SKM-1 treated with dmso at 0.1 percent for 144 hours (cell line): ENCODE measurements at regions not wholly inside any gene's neighbourhood (a gene's known extent, or its start where the extent isn't known, plus 50 kb on each side); places are given as distances from the start of the nearest gene placed in this dataset.
"Not testable (repeated sequence)": the region's sequence is repeated elsewhere in the genome, so short reads cannot be mapped to it uniquely, and the experiment has no call there.

Experiments used
- DNase-seq: peaks from one replicate; lab custom pipeline; 2025; ENCODE audit not compliant: unreplicated experiment; lab: John Stamatoyannopoulos, UW

GRCh38 chr6:121593011-121593641 lies 157.7 kb downstream of the GJA1 start:
- DNase-seq: no peak

- no peak for DNase-seq
Observed at GRCh38 chr6:121594053-121594452, 158.6 kb downstream of the GJA1 start.

- no peak for DNase-seq
Observed at GRCh38 chr6:121595646-121596045, 160.2 kb downstream of the GJA1 start.

DNA sequence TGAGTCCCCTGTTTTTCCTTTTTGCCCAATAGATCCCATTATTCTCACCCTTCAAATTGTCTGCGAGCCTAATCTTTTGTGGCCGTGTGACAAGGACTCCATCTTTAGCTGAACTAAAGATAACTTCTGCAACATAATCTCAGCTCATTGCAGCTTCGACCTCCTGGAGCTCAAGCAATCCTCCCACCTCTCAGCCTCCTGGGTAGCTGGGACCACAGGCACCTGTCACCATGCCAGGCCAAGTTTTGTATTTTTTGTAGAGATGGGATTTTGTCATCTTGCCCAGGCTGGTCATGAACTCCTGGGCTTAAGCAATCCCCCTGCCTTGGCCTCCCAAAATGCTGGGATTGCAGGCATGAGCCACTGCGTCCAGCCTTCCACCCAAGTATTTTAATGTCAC lies 161.0 kb downstream of the GJA1 start:
- DNase-seq: no peak

DNA sequence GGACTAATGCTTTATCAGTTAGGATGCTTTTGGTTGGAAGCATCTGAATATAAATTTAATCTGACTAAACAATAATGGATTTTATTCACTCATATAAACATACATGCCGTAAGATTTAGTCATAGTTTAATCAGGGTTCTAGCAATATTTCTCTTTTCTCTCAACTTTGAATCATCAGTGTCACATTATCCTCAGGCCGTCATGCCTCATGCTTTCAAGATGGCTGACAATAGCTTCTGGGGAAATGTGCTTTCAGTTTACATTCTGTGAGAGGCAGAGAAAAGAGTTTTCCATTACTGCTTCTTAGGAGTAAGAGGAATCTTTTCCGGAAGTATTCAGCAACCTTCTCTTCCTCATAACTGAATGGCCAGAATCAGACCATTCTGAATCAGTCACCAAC lies 162.2 kb downstream of the GJA1 start:
- no peak for DNase-seq

- DNase-seq: not testable (repeated sequence)
Observed at GRCh38 chr6:121599331-121599730, 163.9 kb downstream of the GJA1 start.

DNA sequence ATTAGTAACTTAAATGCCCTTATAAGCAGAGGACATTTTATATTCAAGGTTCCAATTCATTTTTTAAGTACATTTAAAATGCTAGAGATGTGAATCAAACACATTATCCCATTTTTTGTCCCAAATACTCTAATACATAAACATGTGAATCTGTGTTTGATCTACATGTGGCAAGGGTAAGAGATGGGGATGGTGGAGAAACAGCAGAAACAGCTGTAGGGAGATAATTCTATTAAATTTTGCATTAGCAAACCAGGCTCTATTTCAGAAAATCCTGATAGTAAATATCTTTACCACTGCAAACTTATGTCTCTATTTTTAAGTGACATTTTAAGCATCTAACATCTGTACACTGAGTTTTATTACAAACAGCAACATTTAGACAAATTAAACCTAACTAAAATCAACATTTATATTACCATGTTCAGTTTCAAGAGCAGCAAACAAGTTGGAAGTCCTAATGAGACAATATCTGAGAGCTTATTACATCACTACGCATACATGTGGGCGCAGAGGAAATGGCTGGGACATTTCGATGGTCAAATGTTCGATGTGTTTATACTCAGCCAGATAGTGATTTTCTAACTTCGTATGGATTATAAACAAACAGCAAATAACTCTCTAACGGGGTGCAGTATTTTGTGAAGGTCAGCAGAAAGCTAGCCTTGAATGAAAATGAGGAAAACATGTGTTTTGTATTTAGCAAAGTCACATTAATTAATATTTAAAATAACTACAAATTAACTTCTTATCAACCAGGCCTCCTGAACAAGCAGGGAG lies 165.1 kb downstream of the GJA1 start:
- DNase-seq: no peak

DNA sequence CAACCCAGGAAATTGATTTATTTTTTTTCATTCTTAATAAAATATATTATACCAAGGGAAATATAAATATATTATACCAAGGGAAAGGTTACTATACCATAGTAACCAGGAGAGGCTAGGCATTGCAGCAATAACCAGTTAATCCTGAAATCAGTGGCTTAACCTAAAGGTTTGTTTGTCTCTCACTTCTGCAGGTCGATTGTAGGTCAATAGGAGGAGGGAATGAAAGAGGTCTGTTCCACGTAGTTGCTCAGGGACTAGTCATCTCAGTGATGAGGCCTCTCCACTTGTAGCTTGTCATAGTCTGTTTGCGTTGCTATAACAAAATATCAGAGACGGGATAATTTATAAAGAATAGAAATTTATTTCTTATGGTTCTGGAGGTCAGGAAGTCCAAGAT lies 168.0 kb downstream of the GJA1 start:
- no peak for DNase-seq

- no peak for DNase-seq
Observed at GRCh38 chr6:121607721-121608120, 172.3 kb downstream of the GJA1 start.

DNA sequence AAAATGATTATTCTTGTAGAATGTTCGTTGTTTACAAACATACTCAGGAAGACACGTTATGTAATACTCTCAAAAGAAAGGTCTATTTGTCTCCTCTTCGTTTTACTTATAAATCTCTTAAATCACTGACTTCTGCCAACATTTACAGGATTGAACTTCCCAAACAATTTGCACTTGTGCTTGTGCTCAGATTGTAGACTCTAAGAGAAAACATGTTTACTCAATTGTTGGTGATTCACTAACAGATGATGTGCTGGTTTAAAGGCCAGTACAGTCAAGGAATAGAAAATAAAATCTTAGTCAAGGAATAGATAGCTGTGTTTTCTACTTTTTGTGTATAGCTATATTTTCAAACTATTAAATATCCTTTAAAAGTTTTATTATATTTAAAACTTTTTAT lies 172.8 kb downstream of the GJA1 start:
- DNase-seq: no peak

DNA sequence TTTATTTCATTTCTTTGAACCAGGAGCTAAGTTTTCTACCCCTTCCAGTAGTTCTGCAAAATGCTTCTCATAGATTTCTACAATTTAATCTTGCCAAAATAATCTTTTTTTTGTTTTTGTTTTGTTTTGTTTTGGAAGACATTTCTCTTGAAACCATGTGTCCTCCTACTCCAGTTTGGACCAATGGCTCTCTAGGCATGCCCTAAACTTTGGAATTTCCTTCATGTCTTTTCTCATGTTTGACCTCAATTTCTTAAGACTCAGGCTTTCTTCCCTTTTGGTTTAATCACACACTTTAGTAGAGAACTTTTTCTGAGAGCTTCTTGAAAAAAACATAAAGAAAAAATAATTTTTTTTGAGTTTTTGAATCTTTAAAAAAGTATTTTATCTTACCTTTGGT lies 173.8 kb downstream of the GJA1 start:
- DNase-seq: no peak

DNA sequence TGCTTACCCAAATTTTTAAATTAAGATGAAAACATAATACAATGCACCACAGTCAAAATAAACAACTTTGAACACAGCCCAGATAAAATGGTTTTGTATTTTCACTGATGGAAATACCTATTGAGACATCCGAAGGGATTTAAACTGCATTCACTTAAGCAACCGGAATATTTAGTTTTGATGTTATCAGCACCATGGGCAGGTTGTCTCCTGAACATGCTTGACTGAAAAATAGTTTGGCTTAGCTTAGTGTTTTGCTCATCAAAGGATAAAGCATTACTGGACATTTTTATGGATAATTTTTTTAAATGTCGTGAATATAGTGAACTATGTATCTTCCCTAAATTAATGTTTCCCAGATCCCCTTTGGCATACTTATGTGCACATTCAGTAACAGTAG lies 177.5 kb downstream of the GJA1 start:
- DNase-seq: no peak

DNA sequence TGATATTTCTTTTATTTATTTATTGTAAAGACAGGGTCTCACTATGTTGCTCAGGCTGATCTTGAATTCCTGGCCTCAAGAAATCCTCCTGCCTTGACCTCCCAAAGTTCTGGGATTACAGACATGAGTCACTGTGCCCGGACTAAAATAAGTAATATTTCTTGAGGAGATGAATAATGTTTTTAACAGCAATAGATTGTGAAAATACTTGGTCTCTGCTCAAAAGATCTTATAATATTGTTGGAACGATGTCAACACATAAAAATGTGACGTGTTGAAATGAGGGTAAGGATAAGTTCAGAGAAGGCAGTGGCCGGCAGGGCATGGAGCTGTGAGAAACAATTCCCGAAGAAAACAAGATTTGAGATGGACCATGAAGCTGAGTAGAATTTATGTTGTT lies 178.7 kb downstream of the GJA1 start:
- no peak for DNase-seq

DNA sequence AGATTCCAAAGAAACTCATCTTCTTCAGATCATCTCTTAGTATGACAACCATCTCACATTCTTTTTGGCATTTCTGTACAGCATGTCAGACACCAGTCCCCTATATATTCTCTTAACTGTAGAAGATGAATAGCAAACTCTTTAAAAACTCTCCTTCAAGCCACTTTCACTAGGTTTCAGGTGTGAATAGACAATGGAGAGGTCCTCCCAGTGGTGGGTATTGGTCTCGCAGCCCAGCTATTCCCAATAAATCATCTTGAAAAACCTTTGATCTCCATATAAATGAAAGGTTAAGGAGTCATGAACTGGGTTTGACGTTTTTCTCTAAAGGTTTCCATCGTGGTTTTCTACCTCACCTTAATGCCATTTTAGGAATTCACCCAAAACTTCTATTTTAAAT lies 180.0 kb downstream of the GJA1 start:
- DNase-seq: no peak

GRCh38 chr6:121616406-121616805 lies 181.0 kb downstream of the GJA1 start:
- DNase-seq: no peak

DNA sequence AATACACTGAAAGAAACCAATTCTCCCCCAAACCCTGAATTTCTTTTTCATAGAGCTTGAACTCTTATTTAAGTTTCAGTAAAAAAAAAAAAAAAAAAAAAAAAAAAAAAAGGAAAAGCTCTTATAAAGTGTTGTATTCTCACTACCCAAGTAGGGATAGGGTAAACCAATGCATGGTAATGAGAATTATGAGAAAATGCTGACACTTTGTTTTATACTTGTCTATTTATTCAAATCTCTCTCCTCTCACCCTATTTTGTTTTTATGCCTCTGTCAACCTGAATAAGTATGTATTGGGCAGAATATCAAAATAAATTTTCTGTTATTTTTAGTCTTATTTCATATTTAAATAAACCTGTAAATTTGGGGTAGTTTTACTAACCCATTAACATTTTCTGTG lies 181.9 kb downstream of the GJA1 start:
- DNase-seq: no peak

DNA sequence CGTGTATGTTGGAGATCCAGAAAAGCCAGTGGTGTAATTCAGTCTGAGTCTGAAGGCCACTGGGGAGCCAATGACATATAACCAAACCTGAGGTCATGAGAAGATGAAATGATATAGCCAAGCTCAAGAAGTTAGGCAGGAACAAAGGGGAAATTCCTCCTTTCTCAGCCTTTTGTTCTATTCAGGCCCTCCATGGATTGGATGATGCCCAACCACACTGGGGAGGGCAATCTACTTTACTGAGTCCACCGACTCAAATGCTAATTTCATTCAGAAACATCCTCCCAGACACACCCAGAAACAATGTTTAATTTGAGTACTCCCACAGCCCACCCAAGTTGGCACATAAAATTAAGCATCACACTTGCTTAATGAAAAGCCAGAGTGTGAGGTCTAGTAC lies 183.6 kb downstream of the GJA1 start:
- DNase-seq: no peak

DNA sequence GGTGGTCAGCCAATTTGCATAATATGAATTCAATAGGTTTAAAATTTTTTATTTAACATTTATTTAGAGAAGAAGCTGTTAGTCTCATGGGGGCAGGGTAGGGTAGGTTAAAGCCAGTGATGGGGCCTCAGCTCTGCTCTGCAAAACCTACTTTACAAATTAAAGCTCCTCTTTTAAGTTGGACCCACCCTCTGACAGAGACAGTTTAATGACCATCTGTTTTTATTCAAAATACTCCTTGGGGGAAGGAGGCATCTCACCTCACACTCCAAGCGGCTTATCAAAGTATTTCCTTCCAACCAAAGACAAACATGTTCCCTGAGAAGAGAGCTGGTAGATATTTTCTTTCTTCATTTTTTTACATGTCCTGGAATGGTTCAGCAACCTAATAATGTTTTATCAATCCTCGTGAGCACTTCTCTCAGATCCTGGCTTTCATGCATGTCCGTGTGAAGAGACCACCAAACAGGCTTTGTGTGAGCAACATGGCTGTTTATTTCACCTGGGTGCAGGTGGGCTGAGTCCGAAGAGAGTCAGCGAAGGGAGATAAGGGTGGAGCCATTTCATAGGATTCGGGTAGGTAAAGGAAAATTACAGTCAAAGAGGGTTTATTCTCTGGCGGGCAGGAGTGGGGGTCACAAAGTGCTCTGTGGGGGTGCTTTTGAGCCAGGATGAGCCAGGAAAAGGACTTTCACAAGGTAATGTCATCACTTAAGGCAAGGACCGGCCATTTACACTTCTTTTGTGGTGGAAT lies 184.7 kb downstream of the GJA1 start:
- DNase-seq: no peak

- no peak for DNase-seq
Observed at GRCh38 chr6:121627761-121628160, 192.3 kb downstream of the GJA1 start.

- DNase-seq: no peak
Observed at GRCh38 chr6:121630716-121631115, 195.3 kb downstream of the GJA1 start.

GRCh38 chr6:121631752-121632151 lies 196.3 kb downstream of the GJA1 start:
- DNase-seq: not testable (repeated sequence)

DNA sequence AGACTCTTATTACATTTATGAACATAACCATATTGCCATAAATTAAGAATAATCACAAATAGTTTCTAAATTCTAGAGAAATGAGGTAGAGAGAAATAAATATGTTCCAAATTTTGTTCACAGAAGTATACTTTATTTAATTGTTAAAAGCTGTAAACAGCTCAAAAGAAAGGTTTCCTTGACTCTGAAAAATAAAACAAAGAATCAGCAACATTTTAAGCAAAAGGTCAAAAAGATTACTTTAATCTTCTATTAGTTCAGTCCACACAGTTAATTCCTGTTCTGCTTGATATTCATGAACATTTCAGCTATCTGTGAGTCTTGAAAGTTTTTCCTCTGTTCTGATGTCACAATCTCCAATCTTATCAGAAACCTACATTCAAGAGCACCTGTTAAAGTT lies 197.9 kb downstream of the GJA1 start:
- no peak for DNase-seq
